T-helper 1 cell treated with Interleukin-12 subunit alpha and Interleukin-12 subunit beta and Interleukin-4 antibody, amounts not matched to agents 30 μg/mL and 1 μg/mL, for 36 hours (primary cell): ENCODE measurements at regions not wholly inside any gene's neighbourhood (a gene's known extent, or its start where the extent isn't known, plus 50 kb on each side); places are given as distances from the start of the nearest gene placed in this dataset.
"Not testable (repeated sequence)": the region's sequence is repeated elsewhere in the genome, so short reads cannot be mapped to it uniquely, and the experiment has no call there.

Source experiments
- H3K27ac Mint-ChIP-seq: one replicate; pipeline ENCODE4 v1.8.0; 2021; ENCODE audit warnings: mild to moderate bottlenecking, mixed read lengths
- H3K27me3 Mint-ChIP-seq: one replicate; pipeline ENCODE4 v1.8.0; 2021; ENCODE audit warnings: low read depth, mixed read lengths
- H3K36me3 Mint-ChIP-seq: one replicate; pipeline ENCODE4 v1.8.0; 2021; ENCODE audit warnings: low read depth, mixed read lengths
- H3K4me1 Mint-ChIP-seq: one replicate; pipeline ENCODE4 v1.8.0; 2021; ENCODE audit warnings: low read depth, mixed read lengths
- H3K4me3 Mint-ChIP-seq: one replicate; pipeline ENCODE4 v1.8.0; 2021; ENCODE audit warnings: mild to moderate bottlenecking, moderate library complexity, mixed read lengths
- H3K9me3 Mint-ChIP-seq: one replicate; pipeline ENCODE4 v1.8.0; 2021; ENCODE audit warnings: mixed read lengths

GRCh38 chrX:120740072-120740471 is 110.2 kb upstream of the C1GALT1C1 start:
- H3K27ac Mint-ChIP-seq = no peak overlapping the region
- H3K36me3 Mint-ChIP-seq = no peaks in the 10 kb centered on the region
- H3K4me3 Mint-ChIP-seq = no peak overlapping the region
- peaks cover 8% of the 10 kb centered on the region for H3K4me1 Mint-ChIP-seq
- peaks cover 8% of the 10 kb centered on the region for H3K9me3 Mint-ChIP-seq
- H3K27me3 Mint-ChIP-seq = no peaks in the 10 kb centered on the region

GRCh38 chrX:120739300-120739699 is 109.4 kb upstream of the C1GALT1C1 start:
- no peaks in the 10 kb centered on the region for H3K36me3 Mint-ChIP-seq

GRCh38 chrX:120736989-120737388 is 107.1 kb upstream of the C1GALT1C1 start:
- no peaks in the 10 kb centered on the region for H3K36me3 Mint-ChIP-seq
- peaks cover 8% of the 10 kb centered on the region for H3K4me1 Mint-ChIP-seq

More at GRCh38 chrX:120739300-120739699, 109.4 kb upstream of the C1GALT1C1 start:
- Mint-ChIP-seq H3K27ac (no peak overlapping the region), H3K27me3 (no peaks in the 10 kb centered on the region), H3K4me1 (peaks cover 8% of the 10 kb centered on the region), H3K9me3 (no peaks in the 10 kb centered on the region), H3K4me3 (no peak overlapping the region)

GRCh38 chrX:120735966-120736365 is 106.1 kb upstream of the C1GALT1C1 start:
- Mint-ChIP-seq H3K36me3 (no peaks in the 10 kb centered on the region), H3K27me3 (no peaks in the 10 kb centered on the region), H3K4me3 (no peak overlapping the region), H3K4me1 (peaks cover 8% of the 10 kb centered on the region), H3K9me3 (no peaks in the 10 kb centered on the region), H3K27ac (no peak overlapping the region)

More at GRCh38 chrX:120736989-120737388, 107.1 kb upstream of the C1GALT1C1 start:
- Mint-ChIP-seq H3K27ac (no peak overlapping the region), H3K27me3 (no peaks in the 10 kb centered on the region), H3K4me3 (no peak overlapping the region), H3K9me3 (no peaks in the 10 kb centered on the region)

- no peak overlapping the region for H3K27ac Mint-ChIP-seq
- no peaks in the 10 kb centered on the region for H3K36me3 Mint-ChIP-seq
- H3K4me1 Mint-ChIP-seq = peaks cover 6% of the 10 kb centered on the region
These were observed 103.0 kb upstream of the C1GALT1C1 start for GRCh38 chrX:120732879-120733278.

GRCh38 chrX:120732461-120732860 is 102.6 kb upstream of the C1GALT1C1 start:
- H3K27ac Mint-ChIP-seq = no peak overlapping the region
- no peaks in the 10 kb centered on the region for H3K36me3 Mint-ChIP-seq
- H3K9me3 Mint-ChIP-seq = peaks cover 7% of the 10 kb centered on the region
- peaks cover 6% of the 10 kb centered on the region for H3K4me1 Mint-ChIP-seq
- H3K4me3 Mint-ChIP-seq = no peak overlapping the region
- H3K27me3 Mint-ChIP-seq = no peaks in the 10 kb centered on the region

More at GRCh38 chrX:120732879-120733278, 103.0 kb upstream of the C1GALT1C1 start:
- H3K9me3 Mint-ChIP-seq = peaks cover 7% of the 10 kb centered on the region
- no peaks in the 10 kb centered on the region for H3K27me3 Mint-ChIP-seq
- H3K4me3 Mint-ChIP-seq = no peak overlapping the region

- H3K4me1 Mint-ChIP-seq = no peaks in the 10 kb centered on the region
- no peaks in the 10 kb centered on the region for H3K27me3 Mint-ChIP-seq
- peaks cover 7% of the 10 kb centered on the region for H3K9me3 Mint-ChIP-seq
- H3K4me3 Mint-ChIP-seq = no peak overlapping the region
- no peaks in the 10 kb centered on the region for H3K36me3 Mint-ChIP-seq
- no peak overlapping the region for H3K27ac Mint-ChIP-seq
These were observed 101.5 kb upstream of the C1GALT1C1 start for GRCh38 chrX:120731386-120731785.

GRCh38 chrX:120729506-120730255 is 99.8 kb upstream of the C1GALT1C1 start:
- not testable (repeated sequence) for H3K27me3 Mint-ChIP-seq, H3K27ac Mint-ChIP-seq, H3K36me3 Mint-ChIP-seq, H3K4me1 Mint-ChIP-seq, H3K9me3 Mint-ChIP-seq, H3K4me3 Mint-ChIP-seq

GRCh38 chrX:120727911-120728310 is 98.1 kb upstream of the C1GALT1C1 start:
- peaks cover 7% of the 10 kb centered on the region for H3K9me3 Mint-ChIP-seq

GRCh38 chrX:120727452-120727851 is 97.6 kb upstream of the C1GALT1C1 start:
- peaks cover 4% of the 10 kb centered on the region for H3K4me1 Mint-ChIP-seq

More at GRCh38 chrX:120727911-120728310, 98.1 kb upstream of the C1GALT1C1 start:
- Mint-ChIP-seq H3K27me3 (no peaks in the 10 kb centered on the region), H3K4me3 (no peak overlapping the region), H3K27ac (no peak overlapping the region), H3K4me1 (peaks cover 4% of the 10 kb centered on the region), H3K36me3 (no peaks in the 10 kb centered on the region)

GRCh38 chrX:120726294-120726693 is 96.4 kb upstream of the C1GALT1C1 start:
- Mint-ChIP-seq H3K36me3 (no peaks in the 10 kb centered on the region), H3K27ac (no peak overlapping the region), H3K4me3 (no peak overlapping the region), H3K27me3 (no peaks in the 10 kb centered on the region), H3K4me1 (peaks cover 4% of the 10 kb centered on the region), H3K9me3 (peaks cover 10% of the 10 kb centered on the region)

More at GRCh38 chrX:120727452-120727851, 97.6 kb upstream of the C1GALT1C1 start:
- H3K36me3 Mint-ChIP-seq = no peaks in the 10 kb centered on the region
- H3K27ac Mint-ChIP-seq = no peak overlapping the region
- peaks cover 7% of the 10 kb centered on the region for H3K9me3 Mint-ChIP-seq
- no peaks in the 10 kb centered on the region for H3K27me3 Mint-ChIP-seq
- no peak overlapping the region for H3K4me3 Mint-ChIP-seq

- Mint-ChIP-seq H3K36me3 (no peaks in the 10 kb centered on the region), H3K4me1 (peaks cover 4% of the 10 kb centered on the region)
These were observed 96.0 kb upstream of the C1GALT1C1 start for GRCh38 chrX:120725874-120726273.

GRCh38 chrX:120719622-120720021 is 89.8 kb upstream of the C1GALT1C1 start:
- Mint-ChIP-seq H3K9me3 (peaks cover 4% of the 10 kb centered on the region), H3K4me3 (no peak overlapping the region), H3K36me3 (no peaks in the 10 kb centered on the region), H3K27me3 (no peaks in the 10 kb centered on the region), H3K4me1 (no peaks in the 10 kb centered on the region), H3K27ac (no peak overlapping the region)

More at GRCh38 chrX:120725874-120726273, 96.0 kb upstream of the C1GALT1C1 start:
- peaks cover 10% of the 10 kb centered on the region for H3K9me3 Mint-ChIP-seq
- H3K27ac Mint-ChIP-seq = no peak overlapping the region
- no peaks in the 10 kb centered on the region for H3K27me3 Mint-ChIP-seq
- no peak overlapping the region for H3K4me3 Mint-ChIP-seq

- no peaks in the 10 kb centered on the region for H3K27me3 Mint-ChIP-seq
- no peaks in the 10 kb centered on the region for H3K36me3 Mint-ChIP-seq
- H3K4me3 Mint-ChIP-seq = no peak overlapping the region
- no peaks in the 10 kb centered on the region for H3K4me1 Mint-ChIP-seq
- no peak overlapping the region for H3K27ac Mint-ChIP-seq
- peaks cover 4% of the 10 kb centered on the region for H3K9me3 Mint-ChIP-seq
These were observed 89.1 kb upstream of the C1GALT1C1 start for GRCh38 chrX:120718969-120719368.

GRCh38 chrX:120702337-120702736 is 72.5 kb upstream of the C1GALT1C1 start:
- Mint-ChIP-seq H3K9me3 (peaks cover 28% of the 10 kb centered on the region), H3K36me3 (peaks cover 24% of the 10 kb centered on the region)
- H3K4me1 Mint-ChIP-seq, H3K4me3 Mint-ChIP-seq, H3K27ac Mint-ChIP-seq, H3K27me3 Mint-ChIP-seq: not testable (repeated sequence)
